NCI-H524 treated with DMSO at 0.1 percent for 48 hours (cell line): ENCODE measurements at regions not wholly inside any gene's neighbourhood (a gene's known extent, or its start where the extent isn't known, plus 50 kb on each side); places are given as distances from the start of the nearest gene placed in this dataset.

Source experiments
- DNase-seq: peaks from one replicate; lab custom pipeline; 2025; lab: John Stamatoyannopoulos, UW

DNA sequence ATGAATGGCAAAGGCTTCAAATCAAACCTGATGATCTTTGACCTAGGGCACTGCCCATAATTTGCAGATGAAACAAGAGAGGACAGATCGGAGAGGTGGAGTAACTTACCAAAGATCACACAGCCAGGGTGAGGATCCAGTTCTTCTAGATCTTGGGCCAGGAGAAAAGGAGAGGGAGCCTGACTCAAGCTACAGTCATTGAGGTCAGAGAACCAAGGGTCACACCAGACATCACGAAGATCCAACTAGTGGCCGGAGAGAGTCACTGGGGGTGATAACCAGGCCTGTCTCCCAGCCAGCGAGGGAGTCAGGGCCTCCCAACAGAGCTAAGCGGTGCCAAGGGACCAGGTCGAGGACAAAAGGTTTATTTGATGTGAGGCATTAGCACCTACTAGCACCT, 115.0 kb downstream of the RIPK4 start:
- no peak for DNase-seq

DNA sequence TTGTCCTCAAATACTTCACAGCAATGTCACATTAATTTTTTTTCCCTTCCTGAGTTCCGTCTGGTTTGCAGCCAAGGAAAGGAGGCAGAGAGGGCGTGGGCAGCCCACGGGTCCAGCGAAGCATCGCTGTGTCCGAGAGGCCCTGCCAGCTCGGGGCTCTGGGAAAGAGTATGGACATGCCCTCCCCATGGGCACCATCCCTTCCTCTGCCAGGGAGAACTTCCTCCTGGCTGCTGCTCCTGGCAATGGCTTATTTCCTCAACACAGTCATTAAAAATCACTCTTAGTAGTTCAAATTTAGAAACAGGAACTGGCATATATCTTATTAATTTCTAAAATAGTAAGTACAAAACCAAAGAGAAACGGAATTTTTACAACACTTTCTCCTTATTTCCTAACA, 115.4 kb downstream of the RIPK4 start:
- DNase-seq: no peak

DNA sequence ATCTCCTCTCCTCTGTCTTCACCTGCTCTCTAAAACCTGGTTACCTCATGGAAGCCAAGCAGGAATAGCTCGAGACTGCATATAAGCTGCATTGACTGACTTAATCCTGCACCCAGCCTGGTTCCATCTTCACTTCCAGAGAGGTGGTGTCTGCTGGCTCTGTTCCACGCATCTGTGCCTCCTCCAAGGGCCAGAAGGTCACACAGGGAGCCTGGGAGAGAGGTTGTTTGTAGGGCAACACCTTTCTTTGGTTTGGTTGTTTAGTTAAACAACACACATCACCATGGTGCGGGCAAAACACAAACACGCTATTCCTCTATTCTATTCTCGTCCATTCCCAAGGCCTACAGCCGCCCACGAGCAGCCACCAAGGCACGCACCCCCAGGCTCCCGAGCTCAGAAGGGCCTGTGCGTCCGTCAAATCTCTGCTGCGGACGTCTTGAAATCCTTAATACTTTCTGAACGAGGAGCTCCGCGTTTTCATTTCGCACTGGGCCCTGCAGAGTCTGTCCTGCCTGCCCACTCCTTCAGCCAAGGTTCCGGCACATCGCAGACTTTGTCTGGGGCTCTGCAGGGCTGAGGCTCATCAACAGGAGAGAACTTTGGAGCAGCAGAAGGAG, 116.2 kb downstream of the RIPK4 start:
- DNase-seq: no peak

DNA sequence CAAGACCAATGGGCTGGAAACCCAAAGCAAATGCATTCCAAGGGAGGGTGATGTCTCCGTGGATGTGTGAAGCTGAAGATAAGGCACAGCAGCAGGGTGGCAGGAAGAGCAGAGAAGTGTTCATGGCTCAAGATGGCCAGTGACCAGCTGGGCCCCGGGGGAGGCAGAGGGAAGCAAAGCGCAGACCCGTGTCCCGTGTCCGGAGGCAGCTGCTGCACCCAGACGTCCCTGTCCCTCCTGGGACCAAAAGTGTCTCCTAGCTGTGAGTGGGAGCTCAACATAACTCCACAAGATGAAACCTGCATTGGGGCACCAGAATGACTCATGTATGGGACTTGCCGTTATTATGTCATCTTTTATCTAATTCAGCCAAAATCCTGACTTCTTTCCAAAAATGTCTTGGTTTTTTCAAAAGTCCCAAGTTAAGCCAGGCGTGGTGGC, 118.2 kb downstream of the RIPK4 start:
- no peak for DNase-seq

DNA sequence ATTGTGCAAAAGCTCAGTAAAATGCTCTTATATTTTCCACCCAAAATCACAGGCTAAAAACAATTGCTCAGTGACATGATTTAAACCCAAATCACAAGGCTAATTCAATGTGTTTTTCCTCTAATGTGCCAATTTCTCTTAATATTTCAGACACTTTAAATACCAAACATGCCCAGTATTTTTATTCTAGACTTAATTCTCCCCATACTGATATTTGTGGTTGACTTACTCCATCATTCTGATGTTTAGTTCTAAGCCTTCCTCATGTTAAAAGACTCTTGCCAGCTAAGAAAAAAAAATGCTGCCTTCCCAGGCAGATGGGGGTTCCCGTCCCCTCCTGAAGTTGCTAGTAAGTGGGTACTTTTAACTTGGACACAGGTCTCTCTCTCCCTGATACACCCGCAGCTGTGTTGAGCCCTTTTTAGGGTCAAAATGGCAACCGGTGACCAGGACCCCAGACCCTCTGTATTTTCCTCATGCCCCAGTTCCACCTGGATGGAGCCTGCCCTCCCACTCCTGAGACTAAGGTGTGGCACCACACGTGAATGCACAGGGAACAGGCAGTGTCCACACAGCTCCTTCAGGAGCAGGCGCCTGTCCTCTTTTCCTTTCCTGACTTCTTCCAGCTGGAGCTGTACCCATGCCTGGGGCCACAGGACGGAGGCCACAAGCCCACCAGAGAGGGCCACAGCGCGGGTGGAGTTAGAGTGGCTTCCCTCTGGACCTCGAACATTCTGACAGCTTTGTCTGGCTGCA, 118.9 kb downstream of the RIPK4 start:
- DNase-seq: no peak

DNA sequence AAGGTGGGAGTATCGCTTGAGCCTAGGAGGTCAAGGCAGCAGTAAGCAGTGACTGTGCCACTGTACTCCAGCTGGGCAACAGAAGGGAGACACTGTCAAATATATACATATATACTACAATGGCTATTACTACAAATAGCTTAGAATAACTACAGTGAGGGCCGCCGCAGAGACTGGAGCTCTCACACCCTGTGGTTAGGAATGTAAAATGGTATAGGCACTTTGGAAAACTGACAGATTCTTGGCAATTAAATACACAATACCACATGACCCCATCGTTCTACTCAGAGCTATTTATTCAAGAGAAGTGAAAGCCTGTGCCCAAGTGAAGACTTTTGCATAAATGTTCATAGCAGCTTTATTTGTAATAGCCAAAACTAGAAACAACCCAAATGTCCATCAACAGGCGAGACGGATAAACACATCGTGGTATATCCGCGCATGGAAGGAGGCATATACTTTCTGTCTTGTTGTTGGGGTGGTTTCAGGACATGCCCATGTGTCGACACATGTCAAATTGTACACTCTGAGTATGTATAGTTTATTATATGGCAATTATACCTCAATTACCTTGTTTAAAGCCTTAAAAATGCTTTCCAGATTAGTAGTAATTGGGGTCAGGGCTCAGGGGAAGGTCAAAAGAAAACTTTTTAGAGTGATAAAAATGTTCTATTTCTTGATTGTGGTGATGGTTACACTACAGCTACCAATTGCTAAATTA, 123.4 kb downstream of the RIPK4 start:
- no peak for DNase-seq

DNA sequence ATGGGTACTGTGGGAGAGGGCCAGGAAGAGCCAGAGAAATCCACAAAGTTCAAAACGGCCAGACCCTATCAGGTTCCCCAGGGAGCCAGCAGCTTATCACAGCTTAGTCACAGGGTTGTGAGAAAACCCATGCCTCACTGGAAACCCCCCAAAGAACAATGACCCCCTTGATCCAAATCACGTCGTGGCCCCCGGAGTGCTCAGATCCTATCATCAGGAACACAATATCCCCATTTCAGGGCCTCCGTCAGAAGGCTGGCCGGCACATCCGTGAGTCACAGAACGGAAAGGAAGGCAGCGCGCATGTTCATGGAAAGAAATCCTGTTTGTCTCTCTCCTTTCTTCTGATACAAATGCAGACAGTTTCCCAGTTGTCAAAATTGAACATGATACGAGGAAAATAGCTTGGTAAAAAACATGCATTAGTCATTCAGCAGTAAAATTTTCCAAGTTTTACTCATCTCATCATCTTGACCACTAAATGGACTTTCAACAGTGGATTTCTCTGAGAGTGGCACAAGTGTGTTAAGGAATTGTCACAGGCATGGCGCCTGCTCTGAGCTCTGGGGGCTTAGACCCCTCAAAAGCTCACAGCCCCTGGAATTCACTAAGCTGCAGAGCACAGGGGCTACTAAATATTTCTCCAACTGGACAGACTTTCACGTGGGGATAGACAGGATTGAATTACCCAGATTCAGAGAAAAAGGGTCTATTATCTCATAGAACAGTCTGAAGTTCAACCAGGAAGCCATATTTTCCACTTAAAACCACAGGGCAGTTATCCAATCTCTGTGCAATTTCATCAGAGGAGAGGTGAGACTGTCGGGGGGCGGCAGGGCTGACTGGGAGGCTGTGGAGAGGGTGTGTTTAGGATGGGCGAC, 124.8 kb downstream of the RIPK4 start:
- DNase-seq: no peak

DNA sequence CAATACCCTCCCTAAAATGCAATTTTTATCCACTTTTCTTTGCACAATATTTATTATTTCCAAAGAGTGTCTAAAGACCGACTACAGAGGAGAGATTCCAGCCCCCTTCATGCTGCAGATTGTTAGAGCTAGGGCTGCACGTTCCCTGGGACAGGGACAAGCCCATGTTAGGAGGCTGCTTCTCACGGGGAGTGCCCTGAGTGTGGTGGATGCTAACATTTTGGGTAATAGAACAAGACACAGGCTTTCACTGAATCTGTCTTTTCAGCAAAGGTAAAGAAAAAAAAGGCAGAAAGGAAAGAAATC, 125.4 kb downstream of the RIPK4 start:
- DNase-seq: no peak

DNA sequence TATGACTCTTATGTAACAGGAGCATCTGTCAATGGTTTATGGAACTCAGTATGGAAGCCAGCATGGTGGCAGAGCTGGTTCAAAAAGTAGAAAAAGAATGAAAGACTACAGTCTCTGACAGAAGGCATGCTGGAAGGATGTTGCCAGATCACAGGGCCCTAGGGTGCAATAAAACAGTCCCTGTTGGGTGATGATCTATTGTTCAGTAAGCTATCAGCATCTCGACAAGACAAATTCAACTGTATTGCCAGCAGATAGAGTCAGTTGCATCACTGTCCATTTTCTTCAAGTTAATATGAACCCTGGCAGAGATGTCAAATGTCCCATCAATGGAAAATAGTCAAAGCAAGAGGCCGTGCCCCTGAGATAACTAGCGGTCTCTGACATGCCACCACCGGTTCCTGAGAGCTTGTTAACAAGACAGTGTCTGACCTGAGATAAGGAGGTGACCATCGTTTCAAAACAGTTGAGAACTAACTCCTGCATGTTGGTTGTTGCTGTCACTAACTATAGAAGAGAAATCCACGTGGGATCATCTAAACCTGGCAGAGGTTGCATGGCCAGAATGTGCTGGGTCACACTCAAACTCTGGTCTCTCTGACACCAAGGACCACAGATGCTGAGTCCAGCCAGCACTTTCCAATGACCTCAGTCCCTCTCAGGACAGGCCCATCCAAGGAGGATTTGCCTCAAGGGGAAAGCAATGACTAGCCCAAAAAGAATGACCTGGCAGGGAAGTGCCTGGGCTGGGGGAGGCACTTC, 125.9 kb downstream of the RIPK4 start:
- no peak for DNase-seq

DNA sequence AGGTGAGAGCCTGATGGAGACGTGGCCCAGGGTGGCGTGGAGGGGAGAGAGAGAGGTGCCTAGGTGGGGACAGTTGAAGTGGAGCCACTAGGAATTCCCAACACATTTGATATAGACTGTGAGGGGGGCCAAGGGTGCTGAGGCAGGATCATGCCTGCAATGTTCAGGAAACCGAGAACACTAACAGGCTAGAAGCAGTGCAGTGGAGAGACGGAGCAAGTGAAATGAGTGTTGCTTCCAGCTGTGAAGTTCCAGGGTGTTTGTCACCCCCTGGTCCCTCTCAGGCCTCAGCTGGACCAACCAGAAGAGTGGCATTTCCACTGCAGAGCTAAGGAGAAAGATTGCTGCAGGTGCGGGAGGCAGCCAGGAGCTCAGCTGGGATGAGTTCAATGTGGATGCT, 127.1 kb downstream of the RIPK4 start:
- no peak for DNase-seq

DNA sequence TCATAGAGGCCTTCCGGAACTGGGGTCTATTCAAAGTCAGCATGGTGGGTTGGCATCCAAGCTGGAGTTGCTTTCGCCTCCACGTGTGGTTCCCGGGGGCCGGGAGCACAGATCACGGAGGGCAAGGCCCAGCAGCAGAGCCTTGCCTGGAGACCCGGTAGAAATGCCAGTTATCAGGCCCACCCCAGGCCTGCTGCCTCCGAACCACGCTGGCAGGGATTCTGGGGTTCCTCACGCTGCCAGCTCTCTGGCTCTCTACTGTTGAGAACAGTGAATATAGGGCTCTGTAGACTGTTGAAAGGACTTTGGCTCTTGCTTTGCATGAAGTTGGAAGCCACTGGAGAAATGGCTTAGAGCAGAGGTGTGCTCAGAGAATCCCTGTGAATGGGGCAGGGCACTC, 127.5 kb downstream of the RIPK4 start:
- DNase-seq: no peak

DNA sequence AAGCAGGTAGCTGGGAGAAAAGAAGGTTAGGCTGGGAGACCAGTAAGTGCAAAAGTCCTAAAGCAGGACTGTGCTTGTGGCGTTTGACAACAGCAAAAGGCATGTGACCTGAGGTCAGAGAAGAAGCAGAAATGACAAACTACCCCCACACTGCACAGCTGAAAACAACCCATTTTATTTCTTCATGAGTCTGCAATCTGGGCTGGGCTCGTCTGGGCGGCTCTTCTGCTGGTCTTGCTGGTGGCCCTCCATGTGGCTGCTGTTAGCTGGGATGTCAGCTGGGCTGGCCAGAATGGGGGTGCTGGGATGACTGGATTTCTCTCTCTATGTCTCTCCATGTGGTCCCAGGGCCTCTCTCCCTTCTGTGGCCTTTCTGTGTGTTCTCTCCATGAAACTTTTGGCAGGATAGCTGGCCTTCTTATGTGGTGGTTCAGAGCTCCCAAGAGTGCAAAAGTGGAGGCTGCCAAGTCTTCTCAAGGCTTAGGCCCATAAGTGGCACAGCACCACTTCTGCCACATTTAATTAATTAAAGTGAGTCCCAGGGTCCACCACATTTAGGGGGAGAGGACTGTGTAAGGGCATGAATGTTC, 128.6 kb downstream of the RIPK4 start:
- DNase-seq: no peak

DNA sequence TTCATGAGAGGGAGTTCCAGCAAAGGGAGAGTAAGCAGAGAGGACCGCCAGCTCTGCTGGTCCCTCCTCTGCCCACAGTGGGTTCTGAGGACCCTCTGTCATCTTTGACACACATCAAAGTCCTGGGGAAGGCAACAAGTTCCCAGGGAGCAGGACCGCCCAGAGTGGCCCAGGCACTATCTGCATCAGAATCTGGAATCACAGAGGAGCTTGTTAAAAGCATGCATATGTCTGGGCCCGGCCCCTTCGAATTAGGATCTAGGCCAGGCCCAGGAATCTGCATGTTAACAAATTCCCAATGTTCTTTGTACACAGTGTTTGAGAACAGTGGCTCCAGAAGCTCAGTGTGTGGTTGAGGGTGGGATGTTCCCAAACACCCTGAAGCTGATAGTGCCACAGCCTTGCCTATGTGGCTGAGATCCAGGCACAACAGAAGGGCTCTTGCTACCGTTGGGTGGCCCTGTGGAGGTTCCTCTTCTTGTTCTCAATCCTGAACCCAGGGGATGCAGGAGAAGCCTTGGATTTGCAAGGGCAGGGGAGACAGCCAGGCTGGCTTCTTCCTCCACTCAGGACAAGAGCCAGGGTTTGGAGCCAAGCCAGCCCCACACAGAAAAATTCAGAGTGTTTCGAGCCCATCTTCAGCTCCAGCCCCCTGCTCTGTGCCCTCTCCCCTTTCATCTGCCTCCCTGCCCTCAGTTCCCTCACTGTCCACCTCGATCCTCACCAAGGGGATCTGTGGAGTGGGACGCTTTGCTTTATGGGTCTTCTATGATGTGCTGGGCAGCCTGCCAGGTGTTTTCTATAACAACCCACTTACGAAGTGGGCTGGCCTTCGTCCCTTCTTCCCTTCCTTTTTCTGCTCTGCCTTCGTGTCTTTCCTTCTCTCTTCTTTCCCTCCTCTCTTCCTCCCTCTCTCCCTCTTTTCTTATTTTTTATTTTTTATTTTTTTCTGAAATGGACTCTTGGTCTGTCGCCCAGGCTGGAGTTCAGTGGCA, 129.0 kb upstream of the TMPRSS2 start:
- no peak for DNase-seq

DNA sequence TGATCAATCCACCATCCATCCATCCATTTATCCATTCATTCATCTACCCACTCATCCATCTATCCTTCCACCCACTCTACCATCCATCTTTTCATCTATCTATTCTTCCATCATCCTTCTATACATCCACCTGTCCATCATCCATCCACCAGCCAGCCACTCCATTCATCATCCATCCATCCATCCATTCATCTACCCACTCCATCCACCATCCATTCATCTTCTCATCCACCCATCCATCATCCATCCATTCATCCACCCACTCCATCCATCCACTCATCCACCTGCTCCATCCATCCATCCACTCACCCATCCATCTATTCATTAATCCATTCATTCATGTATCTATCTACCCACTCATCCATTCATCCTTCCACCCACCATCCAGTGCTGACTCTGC, 127.9 kb upstream of the TMPRSS2 start:
- DNase-seq: no peak

DNA sequence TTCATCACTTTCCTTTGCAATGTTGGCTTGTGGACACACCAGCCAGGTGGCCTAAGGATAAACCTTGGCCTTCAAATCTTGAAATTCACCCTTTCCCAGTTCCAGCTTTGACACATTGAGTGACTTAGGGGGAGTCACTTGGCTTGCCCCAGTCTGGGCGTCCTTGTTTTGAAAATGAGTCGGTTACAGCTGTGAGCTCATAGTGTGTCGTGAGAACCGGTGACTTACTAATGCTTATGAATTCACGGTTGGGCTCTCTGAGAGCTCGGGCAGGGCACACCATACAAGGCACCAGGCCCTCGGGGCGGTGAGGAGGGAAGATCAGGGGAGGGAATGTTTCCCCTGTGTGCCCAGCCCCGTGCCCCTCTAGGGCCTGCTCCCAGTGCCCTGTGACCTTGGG, 126.9 kb upstream of the TMPRSS2 start:
- no peak for DNase-seq

DNA sequence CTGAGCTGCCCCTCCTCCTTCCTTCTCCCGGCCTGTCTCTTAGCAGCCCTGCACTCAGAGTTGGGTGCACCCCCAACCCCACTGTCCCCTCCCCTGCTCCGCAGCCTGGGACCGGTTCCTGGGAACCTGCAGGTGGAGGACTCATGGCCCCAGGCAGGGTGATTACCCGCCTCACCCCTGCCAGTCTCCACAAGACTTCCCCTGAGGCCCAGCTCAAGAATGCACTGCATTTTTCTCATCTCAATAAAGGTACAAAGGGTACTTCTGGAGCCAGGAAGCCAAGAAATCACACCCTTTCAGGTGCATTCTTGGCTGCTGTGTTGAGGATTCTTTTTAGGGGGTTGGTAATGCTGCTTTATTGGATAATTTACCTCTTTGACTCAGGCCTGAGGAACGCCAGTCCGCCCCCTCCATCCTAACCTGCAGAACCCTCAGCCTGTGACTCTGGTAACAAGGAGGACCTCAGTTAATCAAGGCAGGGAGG, 126.3 kb upstream of the TMPRSS2 start:
- DNase-seq: no peak

DNA sequence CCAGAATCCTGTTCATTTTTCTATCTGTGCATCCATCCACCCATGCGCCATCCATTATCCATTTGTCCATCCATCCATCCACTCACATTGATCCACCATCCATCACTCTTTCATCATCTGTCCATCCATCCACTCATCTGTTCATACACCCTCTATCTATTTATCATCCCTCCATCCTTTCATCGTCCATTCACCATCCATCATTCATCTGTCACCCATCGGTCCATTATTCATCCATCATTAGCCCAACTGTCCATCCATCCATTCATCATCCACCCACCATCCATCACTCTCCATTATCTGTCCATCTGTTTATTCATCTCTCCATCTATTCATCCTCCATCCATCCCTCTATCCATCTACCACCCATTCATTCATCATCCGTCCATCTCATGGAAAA, 125.7 kb upstream of the TMPRSS2 start:
- DNase-seq: no peak

DNA sequence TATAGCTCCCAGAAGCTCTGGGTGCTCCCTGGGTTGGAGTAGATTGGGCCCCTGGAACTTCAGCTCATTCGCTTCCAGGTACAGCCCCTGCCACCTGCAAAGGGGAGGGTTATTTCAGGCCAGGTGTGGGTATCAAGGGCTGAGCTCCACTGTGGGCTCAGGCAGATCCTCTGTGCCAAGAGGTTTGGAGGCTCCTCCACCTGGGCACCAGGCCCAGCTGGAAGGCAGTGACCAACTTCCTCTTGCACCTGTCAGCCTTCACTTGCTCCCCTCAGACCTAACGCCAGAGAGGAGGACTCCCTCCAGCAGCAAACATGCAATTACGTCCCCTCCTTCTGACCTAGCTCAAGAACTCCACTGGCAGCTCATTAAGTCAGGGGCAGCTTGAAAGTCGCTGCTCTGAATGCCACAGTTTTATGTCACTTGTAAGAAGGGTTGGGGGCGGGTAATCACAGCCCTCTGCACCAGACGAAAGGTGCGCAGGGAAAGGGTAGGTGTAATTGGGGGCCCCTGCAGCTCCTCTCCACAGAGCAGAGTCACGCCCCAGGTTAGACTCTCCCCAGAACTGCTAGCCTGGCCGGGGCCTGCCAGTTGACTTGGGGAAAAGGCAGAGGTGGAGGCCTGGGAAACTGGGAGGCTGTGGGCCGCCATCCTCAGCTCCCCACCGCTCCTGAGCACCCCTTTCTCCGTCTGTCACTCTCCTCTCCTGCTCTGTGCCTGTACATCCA, 125.0 kb upstream of the TMPRSS2 start:
- DNase-seq: no peak
